ENCODE measurements at regions not wholly inside any gene's neighbourhood (a gene's known extent, or its start where the extent isn't known, plus 50 kb on each side); places are given as distances from the start of the nearest gene placed in this dataset.

DNA sequence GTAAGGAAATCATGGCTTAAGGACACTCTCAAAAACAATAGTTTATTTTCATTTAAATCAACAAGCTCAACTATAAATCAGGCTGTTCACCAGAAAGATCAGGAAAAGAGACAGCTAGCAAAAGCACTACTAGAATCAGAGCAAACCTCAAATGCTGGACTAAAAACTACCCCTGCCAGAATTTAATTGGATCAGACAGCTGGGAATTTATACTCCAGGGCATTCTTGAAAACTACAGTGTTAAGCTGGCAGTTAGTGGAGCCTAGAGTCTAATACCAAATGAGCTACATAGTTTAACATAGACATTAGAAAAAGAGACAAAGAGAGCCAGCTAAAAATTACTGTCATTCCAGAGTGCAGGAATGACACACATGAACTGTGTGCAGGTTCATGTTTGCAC lies 1016.4 kb upstream of the CRIM1 start:
- H2AFZ ChIP-seq (ENCODE audit: low read length): no peak overlapping the region
- no peak overlapping the region for H4K5ac ChIP-seq (ENCODE audit: insufficient read length, low read depth, low read length)
- no peak overlapping the region for H3K4ac ChIP-seq (replicated peaks; ENCODE audit: insufficient read length, low read depth, low read length)
- no peaks in the 10 kb centered on the region for H3K79me2 ChIP-seq (ENCODE audit: control insufficient read depth in 1 of 2, insufficient read depth in 2 of 2, low read length in 2 of 2)
- no peak overlapping the region for H3K27ac ChIP-seq (ENCODE audit: low read depth, low read length)
- no peak overlapping the region for H2BK5ac ChIP-seq (ENCODE audit: low read depth, low read length)
- no peak overlapping the region for H2BK120ac ChIP-seq (replicated peaks; ENCODE audit: low read depth, low read length)
- no peak overlapping the region for H3K56ac ChIP-seq (replicated peaks; ENCODE audit: insufficient read length, low read depth, low read length)
- no peak for DNase-seq (ENCODE audit: low read depth in 1 of 2, low spot score in 2 of 2)
- no peaks in the 10 kb centered on the region for H3K23me2 ChIP-seq (ENCODE audit: low read depth, low read length)
- no peak overlapping the region for H2BK15ac ChIP-seq (ENCODE audit: low read length)
- H3K36me3 ChIP-seq (ENCODE audit: control insufficient read depth in 2 of 4, insufficient read depth in 4 of 4, low read length in 3 of 4): no peaks in the 10 kb centered on the region; a peak in 1 of 8 replicates
- peaks cover 0 to 1% (median 0%) of the 10 kb centered on the region in 4 experiments; a peak in 1 of 7 replicates for H3K27me3 ChIP-seq (replicated peaks in 1 of 4; ENCODE audit: control insufficient read depth in 3 of 4, extremely low read depth in 1 of 4, insufficient read depth in 3 of 4, low read length in 3 of 4)
- POLR2A ChIA-PET (ENCODE audit: partially characterized antibody): no interaction called here
- H2BK12ac ChIP-seq (ENCODE audit: low read depth, low read length): no peak overlapping the region
- peaks cover 3 to 17% of the 10 kb centered on the region in 2 experiments; a peak in 3 of 4 replicates for H3K9me3 ChIP-seq (ENCODE audit: insufficient read depth in 2 of 2, low read depth in 1 of 2, low read length in 1 of 2)
- CTCF ChIA-PET (ENCODE audit: partially characterized antibody): interaction anchor here (1.1 kb wide), 1 partner anchor 9 kb away, joined by 4 read pairs; no protein-coding TSS in a partner anchor
- no peak overlapping the region for H3K14ac ChIP-seq (ENCODE audit: insufficient read length)
- H3K23ac ChIP-seq (ENCODE audit: insufficient read length): no peak overlapping the region
- no peaks in the 10 kb centered on the region for H3K4me1 ChIP-seq (replicated peaks in 1 of 4; ENCODE audit: control insufficient read depth in 3 of 4, insufficient read depth in 4 of 4, low read length in 3 of 4)
- no peak overlapping the region for H4K8ac ChIP-seq (ENCODE audit: extremely low read depth, insufficient read depth, low read length)
- no peak overlapping the region for H4K91ac ChIP-seq (replicated peaks; ENCODE audit: insufficient read length, low read length)
- no peak overlapping the region for H2BK20ac ChIP-seq (ENCODE audit: low read length)
- H3K4me3 ChIP-seq (ENCODE audit: extremely low read depth in 1 of 4, insufficient read depth in 2 of 4, low read depth in 3 of 4, low read length in 4 of 4): no peak overlapping the region
- no peaks in the 10 kb centered on the region for H4K20me1 ChIP-seq (replicated peaks in 1 of 2; ENCODE audit: control insufficient read depth in 1 of 2, insufficient read depth in 2 of 2, low read length in 2 of 2)
- H3K18ac ChIP-seq (ENCODE audit: extremely low read depth, low read length): no peak overlapping the region
- no peaks in the 10 kb centered on the region for H3K79me1 ChIP-seq (ENCODE audit: low read depth, low read length)
- no peak overlapping the region for H2AK5ac ChIP-seq (ENCODE audit: low read depth, low read length)
- no peak overlapping the region for H3K9ac ChIP-seq (replicated peaks in 1 of 4; ENCODE audit: extremely low read depth in 1 of 4, low read depth in 3 of 4, low read length in 3 of 4)
- no peak for FAIRE-seq
- no peak overlapping the region for H3K4me2 ChIP-seq (ENCODE audit: insufficient read depth in 1 of 2, low read depth in 2 of 2, low read length in 2 of 2)
- no peak for TF ChIP-seq KDM4A (IDR thresholded peaks at IDR 0.05; ENCODE audit: low read depth, low read length, severe bottlenecking)
- no peak for TF ChIP-seq BACH1 (IDR thresholded peaks at IDR 0.05; ENCODE audit: low read length)
- TF ChIP-seq CBX8 (IDR thresholded peaks at IDR 0.05; ENCODE audit: borderline replicate concordance, low read depth, low read length): no peak
- no peak for TF ChIP-seq CBX5 (IDR thresholded peaks at IDR 0.05; ENCODE audit: low read depth, low read length)
- TF ChIP-seq RXRA (IDR thresholded peaks at IDR 0.05; ENCODE audit: insufficient read depth, low read depth, low read length): no peak
- TF ChIP-seq, protein P1, sequence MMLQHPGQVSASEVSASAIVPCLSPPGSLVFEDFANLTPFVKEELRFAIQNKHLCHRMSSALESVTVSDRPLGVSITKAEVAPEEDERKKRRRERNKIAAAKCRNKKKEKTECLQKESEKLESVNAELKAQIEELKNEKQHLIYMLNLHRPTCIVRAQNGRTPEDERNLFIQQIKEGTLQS (IDR thresholded peaks at IDR 0.05; ENCODE audit: insufficient read depth, low read depth, low read length): no peak
- TF ChIP-seq ASH2L (IDR thresholded peaks at IDR 0.05; ENCODE audit: low read length): no peak
- TF ChIP-seq SP4 (IDR thresholded peaks at IDR 0.05; ENCODE audit: low read length): no peak
- TF ChIP-seq SIX5 (IDR thresholded peaks at IDR 0.05; ENCODE audit: low read depth, low read length): no peak
- TF ChIP-seq SIN3A (conservative IDR thresholded peaks at IDR 0.05 in 1 of 2, IDR thresholded peaks at IDR 0.05 in 1 of 2; ENCODE audit: low read depth in 1 of 2, low read length in 2 of 2): no peak
- no peak for TF ChIP-seq RNF2 (IDR thresholded peaks at IDR 0.05; ENCODE audit: borderline replicate concordance, low read depth, low read length, missing control alignments, poor library complexity, severe bottlenecking)
- TF ChIP-seq BRCA1 (IDR thresholded peaks at IDR 0.05; ENCODE audit: low read depth, low read length): no peak
- TF ChIP-seq, protein P2, sequence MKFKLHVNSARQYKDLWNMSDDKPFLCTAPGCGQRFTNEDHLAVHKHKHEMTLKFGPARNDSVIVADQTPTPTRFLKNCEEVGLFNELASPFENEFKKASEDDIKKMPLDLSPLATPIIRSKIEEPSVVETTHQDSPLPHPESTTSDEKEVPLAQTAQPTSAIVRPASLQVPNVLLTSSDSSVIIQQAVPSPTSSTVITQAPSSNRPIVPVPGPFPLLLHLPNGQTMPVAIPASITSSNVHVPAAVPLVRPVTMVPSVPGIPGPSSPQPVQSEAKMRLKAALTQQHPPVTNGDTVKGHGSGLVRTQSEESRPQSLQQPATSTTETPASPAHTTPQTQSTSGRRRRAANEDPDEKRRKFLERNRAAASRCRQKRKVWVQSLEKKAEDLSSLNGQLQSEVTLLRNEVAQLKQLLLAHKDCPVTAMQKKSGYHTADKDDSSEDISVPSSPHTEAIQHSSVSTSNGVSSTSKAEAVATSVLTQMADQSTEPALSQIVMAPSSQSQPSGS (IDR thresholded peaks at IDR 0.05; ENCODE audit: low read length): no peak

Measured in H1 (cell line).